ENCODE measurements at regions not wholly inside any gene's neighbourhood (a gene's known extent, or its start where the extent isn't known, plus 50 kb on each side); places are given as distances from the start of the nearest gene placed in this dataset.

- intact Hi-C loops (cut with DNase I) = no loop called here
- TF ChIP-seq CTCF (IDR thresholded peaks at IDR 0.05; ENCODE audit: borderline replicate concordance, extremely low read depth, insufficient read depth) = no peak
- Histone ChIP-seq H3K4me1 (ENCODE audit: control insufficient read depth in 2 of 3, insufficient read depth in 2 of 3, low read depth in 1 of 3, low read length in 3 of 3) (no peaks in the 10 kb centered on the region), H3K27ac (ENCODE audit: low read depth in 2 of 2, low read length in 2 of 2) (no peak overlapping the region), H3K9ac (ENCODE audit: low read length in 3 of 3) (no peak overlapping the region), H3K4me3 (ENCODE audit: low read length in 3 of 3) (no peak overlapping the region), H3K9me3 (ENCODE audit: control insufficient read depth in 2 of 3, insufficient read depth in 1 of 3, low read length in 3 of 3) (no peaks in the 10 kb centered on the region), H3K27me3 (ENCODE audit: control insufficient read depth, insufficient read depth, low read length) (no peaks in the 10 kb centered on the region), H3K36me3 (ENCODE audit: control insufficient read depth in 2 of 3, insufficient read depth in 3 of 3, low read length in 3 of 3) (no peaks in the 10 kb centered on the region)
- FAIRE-seq = no peak
- DNase-seq = no peak
These were observed 461.1 kb upstream of the GOT2 start for GRCh38 chr16:59195242-59195641.

DNA sequence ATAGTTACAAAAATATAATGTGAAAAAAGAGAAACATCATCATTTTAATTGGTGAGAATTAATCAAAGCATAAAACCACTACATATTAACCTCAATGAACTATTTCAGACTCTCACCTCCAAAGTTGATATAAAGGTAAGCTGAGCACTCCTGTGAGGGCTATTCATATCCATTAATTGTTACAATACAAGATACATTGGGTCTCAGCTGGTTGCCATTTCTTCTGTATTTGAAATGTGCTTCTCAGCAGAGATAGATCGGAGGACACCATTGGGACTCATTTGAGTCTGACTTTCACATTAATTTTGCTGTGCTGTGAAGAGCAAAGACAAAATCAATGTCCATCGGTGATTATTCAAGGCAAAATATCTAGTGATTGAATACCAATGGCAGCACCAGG lies 459.5 kb upstream of the GOT2 start:
- Histone ChIP-seq H3K9me3 (ENCODE audit: control insufficient read depth in 2 of 3, insufficient read depth in 1 of 3, low read length in 3 of 3) (no peaks in the 10 kb centered on the region), H3K9ac (ENCODE audit: low read length in 3 of 3) (no peak overlapping the region), H3K27ac (ENCODE audit: low read depth in 2 of 2, low read length in 2 of 2) (no peak overlapping the region), H3K4me1 (ENCODE audit: control insufficient read depth in 2 of 3, insufficient read depth in 2 of 3, low read depth in 1 of 3, low read length in 3 of 3) (no peaks in the 10 kb centered on the region), H3K4me3 (ENCODE audit: low read length in 3 of 3) (no peak overlapping the region), H3K36me3 (ENCODE audit: control insufficient read depth in 2 of 3, insufficient read depth in 3 of 3, low read length in 3 of 3) (no peaks in the 10 kb centered on the region), H3K27me3 (ENCODE audit: control insufficient read depth, insufficient read depth, low read length) (no peaks in the 10 kb centered on the region)
- TF ChIP-seq CTCF (IDR thresholded peaks at IDR 0.05; ENCODE audit: borderline replicate concordance, extremely low read depth, insufficient read depth) = no peak
- intact Hi-C loops (cut with DNase I) = no loop called here
- FAIRE-seq (no peak), DNase-seq (no peak)

- peak; percentile 47 for TF ChIP-seq CTCF (IDR thresholded peaks at IDR 0.05; ENCODE audit: borderline replicate concordance, extremely low read depth, insufficient read depth)
- Histone ChIP-seq H3K9ac (ENCODE audit: low read length in 3 of 3) (no peak overlapping the region), H3K9me3 (ENCODE audit: control insufficient read depth in 2 of 3, insufficient read depth in 1 of 3, low read length in 3 of 3) (no peaks in the 10 kb centered on the region), H3K4me1 (ENCODE audit: control insufficient read depth in 2 of 3, insufficient read depth in 2 of 3, low read depth in 1 of 3, low read length in 3 of 3) (no peaks in the 10 kb centered on the region), H3K27me3 (ENCODE audit: control insufficient read depth, insufficient read depth, low read length) (no peaks in the 10 kb centered on the region), H3K36me3 (ENCODE audit: control insufficient read depth in 2 of 3, insufficient read depth in 3 of 3, low read length in 3 of 3) (no peaks in the 10 kb centered on the region), H3K27ac (ENCODE audit: low read depth in 2 of 2, low read length in 2 of 2) (no peak overlapping the region), H3K4me3 (ENCODE audit: low read length in 3 of 3) (no peak overlapping the region)
- DNase-seq = peak in 4 of 5 donors; percentile 13 to 39 (median 24)
- intact Hi-C loops (cut with DNase I) = no loop called here
- no peak for FAIRE-seq
These were observed 458.6 kb upstream of the GOT2 start for GRCh38 chr16:59192551-59193199.

DNA sequence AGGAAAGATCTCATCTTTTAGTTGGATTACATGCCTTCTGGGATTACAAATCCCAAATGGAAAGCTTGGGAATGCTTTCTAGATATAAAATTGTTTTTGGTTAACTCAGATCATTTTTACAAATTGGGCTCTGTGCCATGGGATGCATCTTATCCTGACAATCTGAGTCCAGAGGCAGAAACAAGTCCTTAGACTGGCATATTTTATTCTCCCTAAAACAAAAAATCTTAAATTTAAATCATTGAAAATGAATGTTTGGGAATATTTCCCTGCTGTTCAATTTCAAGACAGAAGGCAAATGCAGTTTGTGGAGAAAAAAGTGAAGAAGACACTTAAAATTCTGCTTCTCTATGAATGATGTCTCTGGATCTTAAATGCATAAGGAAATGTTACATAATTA lies 456.6 kb upstream of the GOT2 start:
- H3K27me3 ChIP-seq (ENCODE audit: control insufficient read depth, insufficient read depth, low read length) = no peaks in the 10 kb centered on the region
- FAIRE-seq (no peak), DNase-seq (no peak)
- no peak for TF ChIP-seq CTCF (IDR thresholded peaks at IDR 0.05; ENCODE audit: borderline replicate concordance, extremely low read depth, insufficient read depth)
- no peaks in the 10 kb centered on the region for H3K36me3 ChIP-seq (ENCODE audit: control insufficient read depth in 2 of 3, insufficient read depth in 3 of 3, low read length in 3 of 3)
- no peaks in the 10 kb centered on the region for H3K9me3 ChIP-seq (ENCODE audit: control insufficient read depth in 2 of 3, insufficient read depth in 1 of 3, low read length in 3 of 3)
- H3K4me1 ChIP-seq (ENCODE audit: control insufficient read depth in 2 of 3, insufficient read depth in 2 of 3, low read depth in 1 of 3, low read length in 3 of 3) = no peaks in the 10 kb centered on the region
- no peak overlapping the region for H3K9ac ChIP-seq (ENCODE audit: low read length in 3 of 3)
- H3K27ac ChIP-seq (ENCODE audit: low read depth in 2 of 2, low read length in 2 of 2) = no peak overlapping the region
- H3K4me3 ChIP-seq (ENCODE audit: low read length in 3 of 3) = no peak overlapping the region
- intact Hi-C loops (cut with DNase I) = no loop called here

Measured in kidney (tissue), 13 donors.